WTC11 (cell line): ENCODE measurements at regions not wholly inside any gene's neighbourhood (a gene's known extent, or its start where the extent isn't known, plus 50 kb on each side); places are given as distances from the start of the nearest gene placed in this dataset.

Experiments used
- CTCF ChIP-seq: fragments of 200-600 bp; IDR thresholded peaks from 2 replicates; pipeline ENCODE4 v1.8.0; 2022; ENCODE audit warnings: antibody characterized with exemption
- ZNF138 ChIP-seq: sonication (generic); formaldehyde crosslinking; conservative IDR thresholded peaks from 2 replicates; pipeline ENCODE4 v1.8.1; 2022; ENCODE audit warnings: mild to moderate bottlenecking, moderate library complexity, missing genetic modification reagents

- TF ChIP-seq ZNF138 (CRISPR knock-in tag) (no peak), CTCF (no peak)
Observed at GRCh38 chr14:100955201-100955600, 51.7 kb upstream of the RTL1 start.
